SKM-1 treated with dmso at 0.1 percent for 144 hours (cell line): ENCODE measurements at regions not wholly inside any gene's neighbourhood (a gene's known extent, or its start where the extent isn't known, plus 50 kb on each side); places are given as distances from the start of the nearest gene placed in this dataset.
"Not testable (repeated sequence)": the region's sequence is repeated elsewhere in the genome, so short reads cannot be mapped to it uniquely, and the experiment has no call there.

Experiments
- DNase-seq: peaks from one replicate; lab custom pipeline; 2025; ENCODE audit not compliant: unreplicated experiment; lab: John Stamatoyannopoulos, UW

DNA sequence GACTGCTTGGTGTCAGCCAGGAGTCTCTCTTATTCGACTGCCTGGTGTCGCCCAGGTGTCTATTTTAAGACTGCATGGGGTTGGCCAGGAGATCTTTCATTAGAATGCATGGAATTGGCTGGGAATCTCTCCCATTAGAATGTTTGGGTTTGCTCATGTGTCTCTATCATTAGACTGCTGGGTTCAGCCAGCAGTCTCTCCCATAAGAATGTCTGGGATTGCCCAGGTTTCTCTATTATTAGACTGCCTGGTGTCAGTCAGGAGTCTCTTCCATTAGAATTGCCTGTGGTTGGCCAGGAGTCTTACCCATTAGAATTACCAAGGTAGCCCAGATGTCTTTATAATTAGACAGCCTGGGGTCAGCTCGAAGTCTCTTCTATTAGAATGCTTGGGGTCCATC is 1496.0 kb downstream of the UQCRFS1 start:
- no peak for DNase-seq

GRCh38 chr19:27714857-27715256 is 1498.1 kb downstream of the UQCRFS1 start:
- DNase-seq = no peak

GRCh38 chr19:27709496-27709895 is 1503.5 kb downstream of the UQCRFS1 start:
- no peak for DNase-seq

- not testable (repeated sequence) for DNase-seq
These were observed 1504.0 kb downstream of the UQCRFS1 start for GRCh38 chr19:27708986-27709385.

DNA sequence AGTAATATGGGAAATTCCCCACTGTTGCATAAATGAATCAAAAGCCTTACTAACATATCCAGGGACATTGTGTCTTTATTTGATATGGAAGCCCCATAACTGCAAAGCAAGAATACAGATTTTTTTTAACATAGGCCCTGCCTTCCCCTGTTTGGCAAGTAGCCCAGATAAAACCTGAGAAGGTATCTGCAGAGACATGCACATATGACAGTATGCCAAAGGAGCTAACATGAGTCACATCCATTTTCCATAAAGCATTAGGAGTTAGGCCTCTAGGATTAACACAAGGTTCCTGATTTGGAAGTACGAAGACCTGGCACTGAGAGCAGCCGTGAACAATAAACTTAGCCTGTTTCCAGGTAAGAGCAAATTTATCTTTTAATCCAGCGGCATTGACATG is 1505.9 kb downstream of the UQCRFS1 start:
- not testable (repeated sequence) for DNase-seq

DNA sequence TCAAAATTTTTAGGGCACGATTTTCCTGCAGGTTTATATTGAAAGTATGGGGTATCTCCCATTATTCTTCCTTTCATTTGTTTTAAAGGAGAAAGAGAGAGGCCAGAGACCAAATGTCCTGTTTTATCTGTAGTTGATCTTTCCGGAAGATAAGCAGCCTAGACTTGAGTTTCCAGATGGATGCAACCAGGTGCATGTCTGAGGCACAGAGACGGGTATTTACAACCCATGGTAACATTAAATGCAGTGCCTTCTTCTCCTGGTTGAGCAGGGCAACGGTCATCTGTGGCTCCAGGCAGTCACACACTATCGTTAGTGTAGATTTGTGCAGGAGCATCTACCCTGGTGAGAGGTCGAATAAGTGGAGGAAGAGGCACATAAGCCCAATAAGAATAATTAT is 1507.1 kb downstream of the UQCRFS1 start:
- DNase-seq = no peak

DNA sequence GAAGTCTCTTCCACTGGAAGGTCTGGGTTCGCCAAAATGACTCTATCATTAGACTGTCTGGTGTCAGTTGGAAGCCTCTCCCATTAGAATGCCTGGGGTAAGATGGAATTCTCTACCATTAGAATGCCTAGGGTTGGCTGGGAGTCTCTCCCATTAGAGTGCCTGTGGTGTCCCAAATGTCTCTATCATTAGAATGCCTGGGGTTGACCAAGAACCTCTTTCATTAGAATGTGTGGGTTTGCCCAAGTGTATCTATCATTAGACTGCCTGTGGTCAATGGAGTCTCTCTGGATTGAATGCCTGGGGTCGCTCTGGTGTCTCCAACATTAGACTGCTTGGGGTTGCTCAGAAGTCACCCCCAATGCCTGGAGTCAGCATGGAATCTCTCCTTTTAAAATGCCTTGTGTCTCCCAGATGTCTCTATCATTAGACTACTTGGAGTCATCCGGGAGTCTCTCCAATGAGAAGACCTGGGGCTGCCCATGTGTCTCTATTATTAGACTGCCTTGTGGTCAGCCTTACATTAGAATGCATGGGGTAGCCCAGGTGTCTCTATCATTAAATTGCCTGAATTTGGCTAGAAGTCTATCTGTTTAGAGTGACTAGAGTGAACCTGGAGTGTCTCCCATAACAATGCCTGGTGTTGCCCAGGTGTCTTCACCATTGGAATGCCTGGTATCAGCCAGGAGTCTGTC is 1518.4 kb downstream of the UQCRFS1 start:
- no peak for DNase-seq

GRCh38 chr19:27691991-27692390 is 1521.0 kb downstream of the UQCRFS1 start:
- DNase-seq = no peak

- no peak for DNase-seq
These were observed 1523.2 kb downstream of the UQCRFS1 start for GRCh38 chr19:27689734-27690241.

DNA sequence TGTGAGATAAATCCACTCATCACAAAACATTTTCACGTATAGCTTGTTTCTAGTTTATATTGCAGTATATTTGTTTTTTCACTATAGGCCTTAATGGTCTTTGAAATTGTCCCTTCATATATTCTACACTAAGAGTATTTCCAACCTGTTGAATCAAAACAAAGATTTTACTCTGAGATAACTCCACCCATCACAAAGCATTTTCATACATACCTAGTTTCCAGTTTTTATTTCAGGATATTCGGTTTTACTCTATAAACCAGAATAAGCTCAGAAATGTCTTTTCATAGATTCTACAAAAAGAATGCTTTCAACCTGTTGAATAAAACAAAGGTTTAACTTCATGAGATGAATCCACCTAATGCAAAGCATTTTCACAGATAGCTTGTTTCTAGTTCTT is 1528.7 kb downstream of the UQCRFS1 start:
- no peak for DNase-seq

DNA sequence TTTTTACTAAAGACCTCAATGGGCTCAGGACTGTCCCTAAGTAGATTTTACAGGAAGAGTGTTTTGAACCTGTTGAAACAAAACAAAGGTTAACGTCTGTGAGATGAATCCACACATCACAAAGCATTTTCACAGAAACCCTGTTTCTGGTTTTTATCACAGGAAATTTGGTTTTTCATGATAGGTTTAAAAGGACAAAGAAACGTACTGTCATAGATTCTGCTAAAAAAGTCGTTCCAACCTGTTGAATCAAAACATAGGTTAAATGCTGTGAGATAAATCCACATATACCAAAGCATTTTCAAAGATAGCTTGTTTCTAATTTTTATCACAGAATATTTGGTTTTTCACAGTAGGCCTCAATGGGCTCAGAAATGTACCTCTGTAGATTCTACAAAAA is 1531.0 kb downstream of the UQCRFS1 start:
- no peak for DNase-seq

- DNase-seq = no peak
These were observed 1533.0 kb downstream of the UQCRFS1 start for GRCh38 chr19:27679905-27680304.

GRCh38 chr19:27679399-27679798 is 1533.6 kb downstream of the UQCRFS1 start:
- DNase-seq = no peak

- no peak for DNase-seq
These were observed 1536.1 kb downstream of the UQCRFS1 start for GRCh38 chr19:27676877-27677276.

- DNase-seq = no peak
These were observed 1536.6 kb downstream of the UQCRFS1 start for GRCh38 chr19:27676334-27676733.

GRCh38 chr19:27675771-27676170 is 1537.2 kb downstream of the UQCRFS1 start:
- DNase-seq = no peak

- no peak for DNase-seq
These were observed 1538.2 kb downstream of the UQCRFS1 start for GRCh38 chr19:27674701-27675100.

GRCh38 chr19:27673986-27674385 is 1539.0 kb downstream of the UQCRFS1 start:
- DNase-seq = no peak

GRCh38 chr19:27672309-27673047 is 1540.5 kb downstream of the UQCRFS1 start:
- no peak for DNase-seq

GRCh38 chr19:27671876-27672275 is 1541.1 kb downstream of the UQCRFS1 start:
- DNase-seq = no peak

GRCh38 chr19:27660428-27660827 is 1552.5 kb downstream of the UQCRFS1 start:
- DNase-seq = no peak

DNA sequence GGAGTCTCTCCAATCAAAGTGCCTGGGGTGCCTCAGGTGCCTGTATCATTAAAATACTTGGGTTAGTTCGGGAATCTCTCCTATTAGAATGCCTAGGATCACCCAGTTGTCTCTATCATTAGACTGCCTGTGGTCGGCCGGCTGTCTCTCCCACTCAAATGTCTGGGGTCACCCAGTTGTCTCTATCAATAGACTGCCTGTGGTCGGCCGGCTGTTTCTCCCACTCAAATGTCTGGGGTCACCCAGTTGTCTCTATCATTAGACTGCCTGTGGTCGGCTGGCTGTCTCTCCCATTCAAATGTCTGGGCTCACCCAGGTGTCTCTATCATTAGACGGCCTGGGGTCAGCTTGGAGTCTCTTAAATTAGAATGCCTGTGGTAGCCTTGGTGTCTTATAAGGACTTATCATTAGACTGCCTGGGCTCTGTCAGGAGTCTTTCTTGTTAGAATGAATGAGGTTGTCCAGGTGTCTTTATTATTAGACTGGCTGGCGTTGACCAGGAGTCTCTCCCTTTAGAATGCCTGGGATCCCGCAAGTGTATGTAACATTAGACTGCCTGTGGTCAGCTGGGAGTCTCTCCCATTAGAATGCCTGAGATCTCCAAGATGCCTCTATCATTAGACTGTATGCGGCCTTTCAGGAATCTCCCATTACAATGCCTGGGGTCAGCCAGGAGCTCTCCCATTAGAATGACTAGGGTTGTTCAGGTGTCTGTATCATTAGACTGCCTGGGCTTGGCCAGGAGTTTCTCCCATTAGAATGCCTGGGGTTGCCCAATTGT is 1555.5 kb downstream of the UQCRFS1 start:
- no peak for DNase-seq
